Prostate gland (tissue), 2 donors: ENCODE measurements at regions not wholly inside any gene's neighbourhood (a gene's known extent, or its start where the extent isn't known, plus 50 kb on each side); places are given as distances from the start of the nearest gene placed in this dataset.

Experiments used
- CTCF ChIP-seq, 4 experiments: fragments of 200-600 bp in 2 of 4; fragments of 450-650 bp in 2 of 4; sonication (generic) in 2 of 4; IDR thresholded peaks; 1 replicate in 3 of 4; 2 replicates in 1 of 4; pipeline ENCODE4 v1.5.1; 2016 to 2019; ENCODE audit warnings: antibody characterized with exemption in 4 of 4, mild to moderate bottlenecking in 2 of 4, moderate library complexity in 2 of 4
- POLR2A ChIP-seq: fragments of 450-650 bp; IDR thresholded peaks from one replicate; pipeline ENCODE4 v1.6.1; 2016; ENCODE audit warnings: antibody characterized with exemption, mild to moderate bottlenecking
- POLR2AphosphoS5 ChIP-seq: sonication (generic); formaldehyde crosslinking; IDR thresholded peaks from one replicate; pipeline ENCODE4 v1.6.1; 2017; ENCODE audit warnings: antibody characterized with exemption

GRCh38 chr6:154672086-154672485 is 61.1 kb upstream of the SCAF8 start:
- TF ChIP-seq POLR2A: no peak
- TF ChIP-seq CTCF (IDR thresholded peaks at IDR 0.05): no peak
- no peak for TF ChIP-seq POLR2AphosphoS5
